ENCODE measurements at regions not wholly inside any gene's neighbourhood (a gene's known extent, or its start where the extent isn't known, plus 50 kb on each side); places are given as distances from the start of the nearest gene placed in this dataset.

DNA sequence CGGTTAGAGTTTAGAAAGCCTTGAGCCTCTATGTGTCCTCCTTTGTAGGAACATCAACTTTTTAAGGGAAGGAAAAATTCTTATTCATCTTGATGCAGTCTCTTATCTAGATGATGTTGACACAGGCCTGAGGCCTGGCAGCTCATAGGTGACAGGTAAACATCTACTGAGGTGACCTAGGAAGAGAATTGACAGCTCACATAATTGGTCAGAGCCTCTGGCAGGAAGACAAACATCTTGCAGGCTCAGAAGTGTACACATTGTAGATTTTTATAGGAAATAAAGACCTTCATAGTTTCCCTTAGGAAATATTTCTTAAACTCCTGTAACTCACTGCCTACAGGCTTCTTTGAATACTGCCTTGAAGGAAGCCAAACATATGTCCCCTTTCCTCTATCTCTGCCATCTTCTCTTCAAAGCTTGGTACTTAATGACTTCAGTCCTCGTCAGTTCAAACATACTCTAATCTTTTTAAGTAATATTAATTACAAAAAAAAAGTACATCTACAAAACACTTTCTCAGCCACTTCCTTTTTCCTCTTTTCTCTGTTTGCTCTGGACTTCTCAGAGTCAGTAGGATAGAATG is 341.3 kb downstream of the TBL1XR1 start:
- CTCF ChIA-PET: interaction anchor here (1.0 kb wide), 1 partner anchor 17 kb away, joined by 3 read pairs; no protein-coding TSS in a partner anchor
- ATAC-seq (no peak), DNase-seq (ENCODE audit: low spot score) (no peak)
- peaks cover 8% of the 10 kb centered on the region for H3K9me3 Mint-ChIP-seq
- peaks cover 3% of the 10 kb centered on the region; the same call in 1 of the 2 replicates for H3K36me3 Mint-ChIP-seq
- TF ChIP-seq ZNF317 (CRISPR knock-in tag; IDR thresholded peaks at IDR 0.05; ENCODE audit: borderline replicate concordance, low read depth) (no peak), NR1H2 (CRISPR knock-in tag; IDR thresholded peaks at IDR 0.05) (no peak), MXD4 (CRISPR knock-in tag; IDR thresholded peaks at IDR 0.05; ENCODE audit: borderline replicate concordance) (no peak), ZBTB21 (CRISPR knock-in tag; IDR thresholded peaks at IDR 0.05; ENCODE audit: borderline replicate concordance) (no peak), RORB (CRISPR knock-in tag; IDR thresholded peaks at IDR 0.05) (no peak), JAZF1 (CRISPR knock-in tag; IDR thresholded peaks at IDR 0.05) (no peak), ZNF423 (CRISPR knock-in tag; IDR thresholded peaks at IDR 0.05) (no peak), SP1 (CRISPR knock-in tag; conservative IDR thresholded peaks at IDR 0.05) (no peak), NFATC4 (CRISPR knock-in tag; IDR thresholded peaks at IDR 0.05) (no peak), MYBL2 (CRISPR knock-in tag; IDR thresholded peaks at IDR 0.05) (no peak), NR2C2 (CRISPR knock-in tag; IDR thresholded peaks at IDR 0.05) (no peak), RELA (CRISPR knock-in tag; IDR thresholded peaks at IDR 0.05; ENCODE audit: borderline replicate concordance) (no peak), GRHL2 (CRISPR knock-in tag; IDR thresholded peaks at IDR 0.05; ENCODE audit: insufficient replicate concordance, severe bottlenecking) (no peak), ZNF396 (CRISPR knock-in tag; IDR thresholded peaks at IDR 0.05; ENCODE audit: borderline replicate concordance) (no peak), CREM (CRISPR knock-in tag; IDR thresholded peaks at IDR 0.05) (no peak)
- TF ChIP-seq, protein P1, sequence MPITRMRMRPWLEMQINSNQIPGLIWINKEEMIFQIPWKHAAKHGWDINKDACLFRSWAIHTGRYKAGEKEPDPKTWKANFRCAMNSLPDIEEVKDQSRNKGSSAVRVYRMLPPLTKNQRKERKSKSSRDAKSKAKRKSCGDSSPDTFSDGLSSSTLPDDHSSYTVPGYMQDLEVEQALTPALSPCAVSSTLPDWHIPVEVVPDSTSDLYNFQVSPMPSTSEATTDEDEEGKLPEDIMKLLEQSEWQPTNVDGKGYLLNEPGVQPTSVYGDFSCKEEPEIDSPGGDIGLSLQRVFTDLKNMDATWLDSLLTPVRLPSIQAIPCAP (CRISPR knock-in tag; IDR thresholded peaks at IDR 0.05): no peak
- TF ChIP-seq, protein P2, sequence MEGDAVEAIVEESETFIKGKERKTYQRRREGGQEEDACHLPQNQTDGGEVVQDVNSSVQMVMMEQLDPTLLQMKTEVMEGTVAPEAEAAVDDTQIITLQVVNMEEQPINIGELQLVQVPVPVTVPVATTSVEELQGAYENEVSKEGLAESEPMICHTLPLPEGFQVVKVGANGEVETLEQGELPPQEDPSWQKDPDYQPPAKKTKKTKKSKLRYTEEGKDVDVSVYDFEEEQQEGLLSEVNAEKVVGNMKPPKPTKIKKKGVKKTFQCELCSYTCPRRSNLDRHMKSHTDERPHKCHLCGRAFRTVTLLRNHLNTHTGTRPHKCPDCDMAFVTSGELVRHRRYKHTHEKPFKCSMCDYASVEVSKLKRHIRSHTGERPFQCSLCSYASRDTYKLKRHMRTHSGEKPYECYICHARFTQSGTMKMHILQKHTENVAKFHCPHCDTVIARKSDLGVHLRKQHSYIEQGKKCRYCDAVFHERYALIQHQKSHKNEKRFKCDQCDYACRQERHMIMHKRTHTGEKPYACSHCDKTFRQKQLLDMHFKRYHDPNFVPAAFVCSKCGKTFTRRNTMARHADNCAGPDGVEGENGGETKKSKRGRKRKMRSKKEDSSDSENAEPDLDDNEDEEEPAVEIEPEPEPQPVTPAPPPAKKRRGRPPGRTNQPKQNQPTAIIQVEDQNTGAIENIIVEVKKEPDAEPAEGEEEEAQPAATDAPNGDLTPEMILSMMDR (IDR thresholded peaks at IDR 0.05): no peak
- TF ChIP-seq, protein P3, sequence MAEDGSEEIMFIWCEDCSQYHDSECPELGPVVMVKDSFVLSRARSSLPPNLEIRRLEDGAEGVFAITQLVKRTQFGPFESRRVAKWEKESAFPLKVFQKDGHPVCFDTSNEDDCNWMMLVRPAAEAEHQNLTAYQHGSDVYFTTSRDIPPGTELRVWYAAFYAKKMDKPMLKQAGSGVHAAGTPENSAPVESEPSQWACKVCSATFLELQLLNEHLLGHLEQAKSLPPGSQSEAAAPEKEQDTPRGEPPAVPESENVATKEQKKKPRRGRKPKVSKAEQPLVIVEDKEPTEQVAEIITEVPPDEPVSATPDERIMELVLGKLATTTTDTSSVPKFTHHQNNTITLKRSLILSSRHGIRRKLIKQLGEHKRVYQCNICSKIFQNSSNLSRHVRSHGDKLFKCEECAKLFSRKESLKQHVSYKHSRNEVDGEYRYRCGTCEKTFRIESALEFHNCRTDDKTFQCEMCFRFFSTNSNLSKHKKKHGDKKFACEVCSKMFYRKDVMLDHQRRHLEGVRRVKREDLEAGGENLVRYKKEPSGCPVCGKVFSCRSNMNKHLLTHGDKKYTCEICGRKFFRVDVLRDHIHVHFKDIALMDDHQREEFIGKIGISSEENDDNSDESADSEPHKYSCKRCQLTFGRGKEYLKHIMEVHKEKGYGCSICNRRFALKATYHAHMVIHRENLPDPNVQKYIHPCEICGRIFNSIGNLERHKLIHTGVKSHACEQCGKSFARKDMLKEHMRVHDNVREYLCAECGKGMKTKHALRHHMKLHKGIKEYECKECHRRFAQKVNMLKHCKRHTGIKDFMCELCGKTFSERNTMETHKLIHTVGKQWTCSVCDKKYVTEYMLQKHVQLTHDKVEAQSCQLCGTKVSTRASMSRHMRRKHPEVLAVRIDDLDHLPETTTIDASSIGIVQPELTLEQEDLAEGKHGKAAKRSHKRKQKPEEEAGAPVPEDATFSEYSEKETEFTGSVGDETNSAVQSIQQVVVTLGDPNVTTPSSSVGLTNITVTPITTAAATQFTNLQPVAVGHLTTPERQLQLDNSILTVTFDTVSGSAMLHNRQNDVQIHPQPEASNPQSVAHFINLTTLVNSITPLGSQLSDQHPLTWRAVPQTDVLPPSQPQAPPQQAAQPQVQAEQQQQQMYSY (CRISPR knock-in tag; IDR thresholded peaks at IDR 0.05): no peak
- TF ChIP-seq, protein P4, sequence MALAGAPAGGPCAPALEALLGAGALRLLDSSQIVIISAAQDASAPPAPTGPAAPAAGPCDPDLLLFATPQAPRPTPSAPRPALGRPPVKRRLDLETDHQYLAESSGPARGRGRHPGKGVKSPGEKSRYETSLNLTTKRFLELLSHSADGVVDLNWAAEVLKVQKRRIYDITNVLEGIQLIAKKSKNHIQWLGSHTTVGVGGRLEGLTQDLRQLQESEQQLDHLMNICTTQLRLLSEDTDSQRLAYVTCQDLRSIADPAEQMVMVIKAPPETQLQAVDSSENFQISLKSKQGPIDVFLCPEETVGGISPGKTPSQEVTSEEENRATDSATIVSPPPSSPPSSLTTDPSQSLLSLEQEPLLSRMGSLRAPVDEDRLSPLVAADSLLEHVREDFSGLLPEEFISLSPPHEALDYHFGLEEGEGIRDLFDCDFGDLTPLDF (CRISPR knock-in tag; IDR thresholded peaks at IDR 0.05): no peak
- TF ChIP-seq, protein P5, sequence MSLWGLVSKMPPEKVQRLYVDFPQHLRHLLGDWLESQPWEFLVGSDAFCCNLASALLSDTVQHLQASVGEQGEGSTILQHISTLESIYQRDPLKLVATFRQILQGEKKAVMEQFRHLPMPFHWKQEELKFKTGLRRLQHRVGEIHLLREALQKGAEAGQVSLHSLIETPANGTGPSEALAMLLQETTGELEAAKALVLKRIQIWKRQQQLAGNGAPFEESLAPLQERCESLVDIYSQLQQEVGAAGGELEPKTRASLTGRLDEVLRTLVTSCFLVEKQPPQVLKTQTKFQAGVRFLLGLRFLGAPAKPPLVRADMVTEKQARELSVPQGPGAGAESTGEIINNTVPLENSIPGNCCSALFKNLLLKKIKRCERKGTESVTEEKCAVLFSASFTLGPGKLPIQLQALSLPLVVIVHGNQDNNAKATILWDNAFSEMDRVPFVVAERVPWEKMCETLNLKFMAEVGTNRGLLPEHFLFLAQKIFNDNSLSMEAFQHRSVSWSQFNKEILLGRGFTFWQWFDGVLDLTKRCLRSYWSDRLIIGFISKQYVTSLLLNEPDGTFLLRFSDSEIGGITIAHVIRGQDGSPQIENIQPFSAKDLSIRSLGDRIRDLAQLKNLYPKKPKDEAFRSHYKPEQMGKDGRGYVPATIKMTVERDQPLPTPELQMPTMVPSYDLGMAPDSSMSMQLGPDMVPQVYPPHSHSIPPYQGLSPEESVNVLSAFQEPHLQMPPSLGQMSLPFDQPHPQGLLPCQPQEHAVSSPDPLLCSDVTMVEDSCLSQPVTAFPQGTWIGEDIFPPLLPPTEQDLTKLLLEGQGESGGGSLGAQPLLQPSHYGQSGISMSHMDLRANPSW (CRISPR knock-in tag; conservative IDR thresholded peaks at IDR 0.05; ENCODE audit: low read depth): no peak
- H3K4me1 Mint-ChIP-seq: no peaks in the 10 kb centered on the region
- H3K27ac Mint-ChIP-seq: no peak overlapping the region
- H3K4me3 Mint-ChIP-seq: no peak overlapping the region
- no peaks in the 10 kb centered on the region for H3K27me3 Mint-ChIP-seq (ENCODE audit: low read depth)
- POLR2A ChIA-PET: no interaction called here

All from WTC11 (cell line).